Neuronal stem cell (in vitro differentiated cells): ENCODE measurements at regions not wholly inside any gene's neighbourhood (a gene's known extent, or its start where the extent isn't known, plus 50 kb on each side); places are given as distances from the start of the nearest gene placed in this dataset.

Source experiments
- DNase-seq: peaks from one replicate; pipeline ENCODE4 v3.0.0-alpha.2; 2013; ENCODE audit warnings: low spot score
- H2AFZ ChIP-seq: one replicate; pipeline ENCODE4 v1.6.1; 2013; ENCODE audit warnings: mild to moderate bottlenecking, low read length, inconsistent platforms
- H2AK5ac ChIP-seq: 2 replicates; pipeline ENCODE4 v1.6.1; 2013; ENCODE audit warnings: low read depth, mild to moderate bottlenecking, inconsistent platforms, low read length, moderate library complexity, mixed read lengths
- H2BK120ac ChIP-seq: 2 replicates; pipeline ENCODE4 v1.6.1; 2013; ENCODE audit warnings: low read depth, mild to moderate bottlenecking, inconsistent platforms, low read length, moderate library complexity, mixed read lengths
- H2BK12ac ChIP-seq: one replicate; pipeline ENCODE4 v1.6.1; 2013; ENCODE audit warnings: low read length, inconsistent platforms
- H2BK15ac ChIP-seq: 2 replicates; pipeline ENCODE4 v1.6.1; 2013; ENCODE audit warnings: mild to moderate bottlenecking, low read length, inconsistent platforms, mixed read lengths
- H2BK5ac ChIP-seq: one replicate; pipeline ENCODE4 v1.6.1; 2013; ENCODE audit warnings: inconsistent platforms, mild to moderate bottlenecking, low read length, moderate library complexity
- H3K14ac ChIP-seq: one replicate; pipeline ENCODE4 v1.6.1; 2013; ENCODE audit warnings: low read length, inconsistent platforms
- H3K18ac ChIP-seq: 2 replicates; pipeline ENCODE4 v1.6.1; 2013; ENCODE audit warnings: low read length, inconsistent platforms
- H3K23ac ChIP-seq: 2 replicates; pipeline ENCODE4 v1.6.1; 2013; ENCODE audit warnings: low read depth, mild to moderate bottlenecking, mixed read lengths, low read length, inconsistent platforms; ENCODE audit not compliant: poor library complexity
- H3K27ac ChIP-seq: replicated peaks from 3 replicates; pipeline ENCODE4 v1.5.1; 2013; ENCODE audit warnings: low read length, inconsistent platforms
- H3K27me3 ChIP-seq, 3 experiments: 2 replicates each; pipeline ENCODE4 v1.6.1; 2013; ENCODE audit warnings: low read length in 3 of 3, mild to moderate bottlenecking in 2 of 3, inconsistent platforms in 1 of 3, low read depth in 1 of 3, mixed read lengths in 1 of 3, moderate library complexity in 1 of 3; ENCODE audit not compliant: control insufficient read depth in 3 of 3, insufficient read depth in 3 of 3
- H3K36me3 ChIP-seq, 2 donors: replicated peaks in 1 of 2; 2 replicates each; pipeline ENCODE4 v1.6.1; 2013; ENCODE audit warnings: low read length in 2 of 2; ENCODE audit not compliant: control insufficient read depth in 2 of 2, insufficient read depth in 2 of 2
- H3K4ac ChIP-seq: 2 replicates; pipeline ENCODE4 v1.6.1; 2013; ENCODE audit warnings: inconsistent platforms, mild to moderate bottlenecking, low read length, moderate library complexity
- H3K4me1 ChIP-seq, 2 donors: 1 replicate in 1 of 2; 2 replicates in 1 of 2; pipeline ENCODE4 v1.6.1; 2013; ENCODE audit warnings: low read length in 2 of 2, low read depth in 1 of 2; ENCODE audit not compliant: control insufficient read depth in 2 of 2, insufficient read depth in 1 of 2
- H3K4me2 ChIP-seq: one replicate; pipeline ENCODE4 v1.6.1; 2013; ENCODE audit warnings: mild to moderate bottlenecking, low read length, inconsistent platforms; ENCODE audit not compliant: insufficient read depth, poor library complexity, severe bottlenecking
- H3K4me3 ChIP-seq, 2 donors: 2 replicates each; pipeline ENCODE4 v1.5.1; 2013; ENCODE audit warnings: low read length in 2 of 2, mild to moderate bottlenecking in 2 of 2, inconsistent platforms in 1 of 2, moderate library complexity in 1 of 2
- H3K79me1 ChIP-seq: one replicate; pipeline ENCODE4 v1.6.1; 2013; ENCODE audit warnings: low read depth, mild to moderate bottlenecking, inconsistent platforms, low read length, moderate library complexity
- H3K9ac ChIP-seq: one replicate; pipeline ENCODE4 v1.6.1; 2013; ENCODE audit warnings: mild to moderate bottlenecking, low read depth, low read length, inconsistent platforms; ENCODE audit not compliant: poor library complexity
- H3K9me3 ChIP-seq, 2 donors: replicated peaks in 1 of 2; 2 replicates each; pipeline versions ENCODE3 to v1.6.1; 2013; ENCODE audit warnings: low read length in 2 of 2, mild to moderate bottlenecking in 2 of 2, inconsistent platforms in 1 of 2, low read depth in 1 of 2, mixed read lengths in 1 of 2, moderate library complexity in 1 of 2; ENCODE audit not compliant: control insufficient read depth in 2 of 2, insufficient read depth in 1 of 2
- H4K8ac ChIP-seq: one replicate; pipeline ENCODE4 v1.6.1; 2013; ENCODE audit warnings: low read depth, mild to moderate bottlenecking, inconsistent platforms, low read length, moderate library complexity
- H4K91ac ChIP-seq: one replicate; pipeline ENCODE4 v1.6.1; 2013; ENCODE audit warnings: low read length, low read depth, mild to moderate bottlenecking, inconsistent platforms; ENCODE audit not compliant: poor library complexity
- WGBS, 2 donors: extraction: QIAGEN DNeasy Blood & Tissue Kit; methylation state at CpG; one replicate each; pipeline ENCODE4 v1.1.7; 2013; ENCODE audit warnings: missing lambda C conversion rate in 2 of 2, mixed read lengths in 1 of 2; ENCODE audit not compliant: insufficient read length in 2 of 2, insufficient replicate concordance in 1 of 2; ENCODE audit errors: extremely low coverage in 2 of 2; 5-methylcytosine and 5-hydroxymethylcytosine counted together

DNA sequence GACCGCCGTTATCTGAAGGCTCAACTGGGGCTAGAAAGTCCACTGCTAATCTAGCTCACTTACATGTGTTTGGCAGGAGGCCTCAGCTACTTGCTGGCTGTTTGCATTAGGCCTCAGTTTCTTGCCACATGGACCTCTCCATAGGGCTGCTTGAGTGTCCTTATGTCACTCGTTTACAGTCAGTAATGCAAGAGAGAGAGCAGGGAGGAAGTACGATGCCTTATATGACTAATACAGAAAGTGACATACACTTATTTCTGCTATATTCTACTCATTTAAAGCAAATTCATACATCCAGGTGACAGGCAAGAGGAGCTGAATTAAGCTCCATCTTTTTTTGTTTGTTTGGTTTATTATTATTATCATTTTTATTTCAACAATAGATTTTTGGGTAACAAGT, 179.6 kb downstream of the LURAP1L start:
- WGBS, 2 donors, result no CpG with 5 or more reads among the region's 4 CpGs
- H4K91ac ChIP-seq, result no peak overlapping the region

GRCh38 chr9:12955510-12956163, 180.8 kb downstream of the LURAP1L start:
- DNase-seq, result no peak
- Histone ChIP-seq H2BK15ac (no peak overlapping the region), H3K27me3 (no peaks in the 10 kb centered on the region)

More for the DNA sequence above, 179.6 kb downstream of the LURAP1L start:
- Histone ChIP-seq H2BK12ac (no peak overlapping the region), H2BK15ac (no peak overlapping the region), H3K4me3 (no peak overlapping the region), H3K27ac (no peak overlapping the region), H3K36me3 (no peaks in the 10 kb centered on the region), H3K9me3 (peaks cover 6 to 17% of the 10 kb centered on the region in 2 donors), H3K4me1 (peaks cover 0 to 1% of the 10 kb centered on the region in 2 donors), H3K27me3 (no peaks in the 10 kb centered on the region), H4K8ac (no peak overlapping the region), H2AK5ac (no peak overlapping the region), H3K4me2 (no peak overlapping the region), H3K14ac (no peak overlapping the region), H3K9ac (no peak overlapping the region), H2BK5ac (no peak overlapping the region), H2AFZ (no peak overlapping the region), H3K79me1 (no peaks in the 10 kb centered on the region), H3K4ac (no peak overlapping the region), H3K23ac (no peak overlapping the region), H3K18ac (no peak overlapping the region), H2BK120ac (no peak overlapping the region)
- no peak for DNase-seq

GRCh38 chr9:12956261-12956660, 181.4 kb downstream of the LURAP1L start:
- no peak for DNase-seq
- H3K79me1 ChIP-seq, result no peaks in the 10 kb centered on the region
- no peak overlapping the region for H3K4ac ChIP-seq
- H3K27me3 ChIP-seq, result no peaks in the 10 kb centered on the region
- no peak overlapping the region for H3K4me3 ChIP-seq
- H3K4me2 ChIP-seq, result no peak overlapping the region
- no peaks in the 10 kb centered on the region for H3K36me3 ChIP-seq
- no peak overlapping the region for H4K8ac ChIP-seq
- H3K9ac ChIP-seq, result no peak overlapping the region
- H4K91ac ChIP-seq, result no peak overlapping the region
- peaks cover 0 to 1% of the 10 kb centered on the region in 2 donors for H3K4me1 ChIP-seq
- peaks cover 6 to 17% of the 10 kb centered on the region in 2 donors for H3K9me3 ChIP-seq
- H3K27ac ChIP-seq, result no peak overlapping the region
- H3K18ac ChIP-seq, result no peak overlapping the region
- no peak overlapping the region for H2BK5ac ChIP-seq
- no peak overlapping the region for H3K23ac ChIP-seq
- H2AFZ ChIP-seq, result peak overlapping the region; percentile 59
- H2BK12ac ChIP-seq, result no peak overlapping the region
- no peak overlapping the region for H3K14ac ChIP-seq
- H2AK5ac ChIP-seq, result no peak overlapping the region
- WGBS, 2 donors, result no CpG with 5 or more reads among the region's 3 CpGs
- no peak overlapping the region for H2BK120ac ChIP-seq
- no peak overlapping the region for H2BK15ac ChIP-seq

More at GRCh38 chr9:12955510-12956163, 180.8 kb downstream of the LURAP1L start:
- H2BK120ac ChIP-seq, result no peak overlapping the region
- no peak overlapping the region for H2BK5ac ChIP-seq
- H3K9ac ChIP-seq, result no peak overlapping the region
- no peak overlapping the region for H4K8ac ChIP-seq
- no peak overlapping the region for H3K23ac ChIP-seq
- H2AFZ ChIP-seq, result peak overlapping the region; percentile 59
- H3K4me1 ChIP-seq, result peaks cover 0 to 1% of the 10 kb centered on the region in 2 donors
- no peak overlapping the region for H2BK12ac ChIP-seq
- H2AK5ac ChIP-seq, result no peak overlapping the region
- peak overlapping the region; percentile 7 for H3K18ac ChIP-seq
- no peak overlapping the region for H3K4me3 ChIP-seq
- no peak overlapping the region for H3K27ac ChIP-seq
- H3K14ac ChIP-seq, result no peak overlapping the region
- no peak overlapping the region for H4K91ac ChIP-seq
- peaks cover 6 to 17% of the 10 kb centered on the region in 2 donors for H3K9me3 ChIP-seq
- H3K36me3 ChIP-seq, result no peaks in the 10 kb centered on the region
- no peak overlapping the region for H3K4ac ChIP-seq
- H3K79me1 ChIP-seq, result no peaks in the 10 kb centered on the region
- no peak overlapping the region for H3K4me2 ChIP-seq
- WGBS, 2 donors, result no CpG with 5 or more reads among the region's 11 CpGs

DNA sequence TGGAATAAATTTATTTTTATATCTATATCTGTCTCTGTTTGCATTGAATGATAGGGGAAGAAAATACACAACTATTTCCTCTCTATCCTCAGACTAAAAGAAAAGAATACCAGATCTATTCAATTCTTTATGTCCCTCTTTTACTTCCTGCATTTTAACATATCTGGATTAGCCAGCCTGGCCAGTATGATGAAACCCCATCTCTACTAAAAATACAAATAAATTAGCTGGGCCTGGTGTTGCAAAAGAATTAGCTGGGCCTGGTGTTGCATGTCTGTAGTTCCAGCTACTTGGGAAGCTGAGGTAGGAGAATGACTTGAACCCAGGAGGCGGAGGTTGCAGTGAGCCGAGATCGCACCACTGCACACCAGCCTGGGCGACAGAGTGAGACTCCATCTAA, 182.0 kb downstream of the LURAP1L start:
- Histone ChIP-seq H2BK5ac (no peak overlapping the region), H4K91ac (no peak overlapping the region), H3K14ac (no peak overlapping the region), H3K9ac (no peak overlapping the region), H2AFZ (no peak overlapping the region), H2BK12ac (no peak overlapping the region), H3K27ac (no peak overlapping the region), H3K23ac (no peak overlapping the region), H4K8ac (no peak overlapping the region), H3K9me3 (peaks cover 6 to 17% of the 10 kb centered on the region in 2 donors), H3K18ac (no peak overlapping the region), H3K4me1 (peaks cover 0 to 1% of the 10 kb centered on the region in 2 donors), H3K79me1 (no peaks in the 10 kb centered on the region), H2BK15ac (no peak overlapping the region), H3K4me2 (no peak overlapping the region), H3K27me3 (no peaks in the 10 kb centered on the region), H3K4me3 (no peak overlapping the region), H3K36me3 (no peaks in the 10 kb centered on the region), H2AK5ac (no peak overlapping the region), H2BK120ac (no peak overlapping the region), H3K4ac (no peak overlapping the region)
- WGBS, 2 donors, result no CpG with 5 or more reads among the region's 4 CpGs
- DNase-seq, result no peak
